Smooth muscle cell (in vitro differentiated cells): ENCODE measurements at regions not wholly inside any gene's neighbourhood (a gene's known extent, or its start where the extent isn't known, plus 50 kb on each side); places are given as distances from the start of the nearest gene placed in this dataset.
"Not testable (repeated sequence)": the region's sequence is repeated elsewhere in the genome, so short reads cannot be mapped to it uniquely, and the experiment has no call there.

Source experiments
- DNase-seq: peaks from one replicate; lab custom pipeline; 2025; ENCODE audit not compliant: unreplicated experiment; lab: John Stamatoyannopoulos, UW
- H2AFZ ChIP-seq: fragments of 200-600 bp; sonication (generic); 2 replicates; pipeline ENCODE4 v1.6.0; 2016; ENCODE audit warnings: antibody characterized with exemption, low read depth, mild to moderate bottlenecking
- H3F3A ChIP-seq: fragments of 200-600 bp; sonication (generic); 2 replicates; pipeline ENCODE4 v1.6.0; 2017; ENCODE audit warnings: antibody characterized with exemption, low read depth
- H3K27ac ChIP-seq: fragments of 200-600 bp; sonication (generic); 2 replicates; pipeline ENCODE4 v1.5.1; 2016; ENCODE audit warnings: low read depth, mild to moderate bottlenecking
- H3K27me3 ChIP-seq: fragments of 200-600 bp; sonication (generic); 2 replicates; pipeline ENCODE4 v1.6.1; 2016; ENCODE audit warnings: low read depth, mild to moderate bottlenecking
- H3K36me3 ChIP-seq: fragments of 200-600 bp; sonication (generic); 2 replicates; pipeline ENCODE4 v1.5.1; 2016; ENCODE audit warnings: low read depth
- H3K4me1 ChIP-seq: fragments of 200-600 bp; sonication (generic); 2 replicates; pipeline ENCODE4 v1.5.1; 2016; ENCODE audit warnings: low read depth
- H3K4me2 ChIP-seq: fragments of 200-600 bp; sonication (generic); 2 replicates; pipeline ENCODE4 v1.6.0; 2016; ENCODE audit warnings: mild to moderate bottlenecking
- H3K4me3 ChIP-seq: fragments of 200-600 bp; sonication (generic); 2 replicates; pipeline ENCODE4 v1.5.1; 2016; ENCODE audit warnings: mild to moderate bottlenecking
- H3K79me2 ChIP-seq: fragments of 200-600 bp; sonication (generic); 2 replicates; pipeline ENCODE4 v1.6.0; 2016; ENCODE audit warnings: low read depth, mild to moderate bottlenecking
- H3K9ac ChIP-seq: fragments of 200-600 bp; sonication (generic); 2 replicates; pipeline ENCODE4 v1.6.0; 2016; ENCODE audit warnings: low read depth
- H3K9me3 ChIP-seq: fragments of 200-600 bp; sonication (generic); replicated peaks from 2 replicates; pipeline ENCODE4 v1.5.1; 2016; ENCODE audit warnings: low read depth
- H4K20me1 ChIP-seq: fragments of 200-600 bp; sonication (generic); 2 replicates; pipeline ENCODE4 v1.6.0; 2016; ENCODE audit warnings: low read depth
- CTCF ChIP-seq: fragments of 200-600 bp; sonication (generic); IDR thresholded peaks from 2 replicates; pipeline ENCODE4 v1.5.1; 2017; ENCODE audit warnings: borderline replicate concordance, mild to moderate bottlenecking, antibody characterized with exemption; ENCODE audit not compliant: insufficient read depth, poor library complexity, severe bottlenecking
- WGBS: methylation state at CpG from one replicate; pipeline ENCODE4 v1.1.7; 2016; ENCODE audit warnings: low lambda C conversion rate; 5-methylcytosine and 5-hydroxymethylcytosine counted together

GRCh38 chr11:96878299-96879051 is 488.7 kb downstream of the JRKL start:
- no peak for DNase-seq
- H3K36me3 ChIP-seq, result no peaks in the 10 kb centered on the region
- no peaks in the 10 kb centered on the region for H3F3A ChIP-seq
- no peak overlapping the region for H3K9ac ChIP-seq
- no peaks in the 10 kb centered on the region for H3K79me2 ChIP-seq
- H4K20me1 ChIP-seq, result no peaks in the 10 kb centered on the region
- no peak overlapping the region for H3K4me3 ChIP-seq
- H3K27me3 ChIP-seq, result no peaks in the 10 kb centered on the region
- no peaks in the 10 kb centered on the region for H3K9me3 ChIP-seq
- H3K27ac ChIP-seq, result no peak overlapping the region
- H3K4me2 ChIP-seq, result no peak overlapping the region
- TF ChIP-seq CTCF, result no peak
- WGBS, result over 99% methylated on average over 6 of the region's 6 CpGs
- H2AFZ ChIP-seq, result no peak overlapping the region
- H3K4me1 ChIP-seq, result no peaks in the 10 kb centered on the region

- H3K27me3 ChIP-seq, H4K20me1 ChIP-seq, H3K9me3 ChIP-seq, H3K9ac ChIP-seq, H3K36me3 ChIP-seq, DNase-seq, H3K4me2 ChIP-seq, H3F3A ChIP-seq, H3K4me1 ChIP-seq, H2AFZ ChIP-seq, H3K27ac ChIP-seq, H3K4me3 ChIP-seq, H3K79me2 ChIP-seq: not testable (repeated sequence)
- 88% methylated on average over 2 of the region's 2 CpGs for WGBS
Measured at GRCh38 chr11:96882622-96883021, 492.8 kb downstream of the JRKL start.

- H3K9me3 ChIP-seq, result no peaks in the 10 kb centered on the region
- DNase-seq, result no peak
Measured at GRCh38 chr11:96885405-96885804, 495.6 kb downstream of the JRKL start.

GRCh38 chr11:96885912-96886311 is 496.1 kb downstream of the JRKL start:
- no peaks in the 10 kb centered on the region for H4K20me1 ChIP-seq
- H3K4me2 ChIP-seq, result no peak overlapping the region
- H3K27ac ChIP-seq, result no peak overlapping the region
- no peaks in the 10 kb centered on the region for H3K27me3 ChIP-seq
- H3K79me2 ChIP-seq, result no peaks in the 10 kb centered on the region
- WGBS, result 95% methylated on average over 2 of the region's 2 CpGs
- no peak overlapping the region for H2AFZ ChIP-seq
- DNase-seq, result no peak
- no peaks in the 10 kb centered on the region for H3K4me1 ChIP-seq
- no peaks in the 10 kb centered on the region for H3K36me3 ChIP-seq
- no peak for TF ChIP-seq CTCF
- H3K9me3 ChIP-seq, result no peaks in the 10 kb centered on the region
- H3K9ac ChIP-seq, result no peak overlapping the region
- H3K4me3 ChIP-seq, result no peak overlapping the region
- H3F3A ChIP-seq, result no peaks in the 10 kb centered on the region

More at GRCh38 chr11:96885405-96885804, 495.6 kb downstream of the JRKL start:
- Histone ChIP-seq H4K20me1 (no peaks in the 10 kb centered on the region), H3K4me2 (no peak overlapping the region), H3K4me3 (no peak overlapping the region), H3K4me1 (no peaks in the 10 kb centered on the region), H3K79me2 (no peaks in the 10 kb centered on the region), H3K27me3 (no peaks in the 10 kb centered on the region), H2AFZ (no peak overlapping the region), H3K27ac (no peak overlapping the region), H3F3A (no peaks in the 10 kb centered on the region), H3K36me3 (no peaks in the 10 kb centered on the region), H3K9ac (no peak overlapping the region)
- no peak for TF ChIP-seq CTCF
- WGBS, result 70% methylated on average over 3 of the region's 3 CpGs
